MV-4-11 (cell line): ENCODE measurements at regions not wholly inside any gene's neighbourhood (a gene's known extent, or its start where the extent isn't known, plus 50 kb on each side); places are given as distances from the start of the nearest gene placed in this dataset.

Experiments
- DNase-seq: peaks from one replicate; lab custom pipeline; 2025; lab: John Stamatoyannopoulos, UW

DNA sequence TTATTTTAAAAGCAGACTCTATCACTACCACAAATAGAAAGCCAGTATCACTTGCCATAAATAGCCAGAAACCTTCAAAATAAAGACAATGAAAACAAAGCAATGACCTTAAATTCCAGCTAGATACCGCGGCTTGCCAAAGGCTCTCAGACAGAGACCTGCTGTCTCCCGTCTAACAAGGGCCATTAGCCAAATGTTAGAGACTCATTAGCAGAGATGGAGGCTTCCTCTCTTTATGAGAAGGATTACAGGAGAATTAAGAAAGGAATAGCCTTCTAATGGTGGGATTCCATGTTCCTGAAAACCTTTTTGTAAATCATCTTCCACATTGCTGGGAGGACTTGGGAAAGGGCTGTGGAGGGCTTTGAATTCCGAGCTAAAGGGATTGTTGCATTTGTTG is 206.7 kb downstream of the AACS start:
- DNase-seq: no peak

DNA sequence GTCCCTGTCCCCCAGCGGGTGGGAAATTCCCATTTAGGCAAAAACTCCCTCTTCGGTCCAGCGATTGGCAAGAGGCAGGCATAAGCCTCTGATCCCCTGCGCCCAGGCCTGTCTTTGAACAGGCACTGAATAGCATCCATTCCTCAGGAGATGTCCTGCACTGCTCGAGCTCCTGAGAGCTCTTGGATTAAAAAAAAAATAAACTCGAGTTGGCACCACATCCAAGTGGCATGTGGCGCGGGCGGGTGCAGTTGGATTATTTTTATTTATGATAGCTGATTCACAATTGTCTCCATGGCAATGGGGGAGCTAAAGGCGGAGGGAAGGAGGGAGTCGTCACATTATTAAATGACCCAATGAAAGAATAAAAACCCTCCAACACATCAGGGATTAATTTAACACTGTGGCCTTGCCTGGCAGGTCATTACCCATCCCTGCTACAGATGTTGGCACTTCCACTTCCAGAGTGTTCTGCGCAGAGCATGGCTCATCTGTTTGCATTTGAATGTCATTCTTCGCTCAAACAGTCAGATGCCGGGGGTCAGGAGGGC is 207.2 kb downstream of the AACS start:
- DNase-seq: no peak

DNA sequence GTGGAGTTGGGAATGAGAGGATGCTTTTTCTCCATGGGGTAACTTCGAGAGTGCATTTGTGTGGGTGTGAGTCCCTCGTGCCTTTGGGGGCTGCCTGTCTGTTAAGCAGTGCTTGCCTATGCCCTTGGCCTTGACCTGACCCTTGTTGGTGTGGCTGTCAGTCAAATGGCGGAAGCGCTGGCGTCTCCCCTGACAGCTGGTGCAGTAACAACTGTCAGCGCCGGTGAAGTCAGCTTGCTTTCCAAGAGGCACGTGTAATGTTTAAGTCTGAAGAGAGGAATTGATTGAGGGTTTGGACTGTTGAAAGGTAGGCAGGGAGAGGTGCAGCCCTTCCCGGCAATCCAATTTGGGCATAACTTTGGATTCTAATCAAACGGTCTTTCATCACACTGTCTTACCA is 211.3 kb downstream of the AACS start:
- no peak for DNase-seq

DNA sequence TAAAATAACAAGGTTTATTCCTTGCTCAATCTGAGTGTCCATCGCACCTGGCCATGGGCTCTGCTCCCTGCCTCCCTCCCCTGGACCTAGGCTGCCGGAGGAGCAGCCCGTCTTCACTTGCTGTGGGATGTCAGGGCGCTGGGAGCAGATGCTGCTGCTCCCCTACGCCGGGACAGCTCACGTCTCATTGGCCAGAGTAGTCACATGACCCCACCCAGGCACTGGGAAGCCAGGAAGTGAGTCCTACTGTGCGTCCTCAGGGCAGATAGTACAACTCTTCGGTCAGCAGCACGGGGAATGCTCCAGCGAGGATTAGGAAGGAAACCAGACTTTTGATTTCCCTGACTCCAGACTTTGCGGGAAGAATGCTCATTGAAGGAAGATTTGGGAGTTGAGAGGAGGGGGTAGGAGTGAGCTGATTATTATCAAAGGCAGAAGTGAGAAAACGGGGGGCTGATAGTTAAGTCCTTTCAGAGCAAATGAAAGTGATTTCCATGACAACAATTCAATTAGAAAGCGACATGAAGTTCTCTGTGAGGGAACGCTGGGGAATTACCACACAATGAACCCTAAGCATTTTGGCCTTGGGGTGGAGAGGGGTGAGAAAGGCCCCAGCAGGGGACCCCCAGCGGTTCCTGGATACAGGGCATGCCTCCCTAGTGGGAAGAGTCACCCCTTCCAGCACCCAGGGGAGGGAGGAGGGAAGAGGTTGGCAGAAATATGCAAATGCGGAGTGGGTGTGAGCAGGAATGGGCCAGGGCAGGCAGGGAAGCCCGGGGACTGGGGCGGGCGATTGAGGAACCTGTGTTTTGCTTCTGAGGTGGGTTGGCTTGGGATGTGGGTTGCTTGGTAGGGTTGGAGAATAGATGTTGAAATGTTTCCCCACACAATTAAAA is 215.5 kb downstream of the AACS start:
- DNase-seq: no peak

DNA sequence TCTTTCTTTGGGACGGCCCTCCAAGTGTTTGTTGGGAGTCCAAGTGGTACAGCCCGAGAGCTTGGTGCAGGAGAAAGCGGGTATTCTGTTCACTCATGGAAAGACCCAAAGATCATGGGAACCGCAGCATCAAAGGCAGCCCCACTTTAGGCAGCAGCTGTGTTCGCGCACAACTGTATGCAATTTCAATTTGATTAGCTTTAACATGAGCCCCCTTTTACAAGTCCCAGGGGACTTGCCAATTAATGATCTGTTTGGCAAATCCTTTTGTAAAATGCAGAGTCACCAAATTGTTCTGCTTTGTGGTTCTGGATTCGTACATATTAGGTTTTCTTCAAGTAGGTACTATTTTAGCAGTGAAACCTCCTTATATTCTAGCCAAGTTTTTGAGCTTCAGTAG is 217.7 kb downstream of the AACS start:
- DNase-seq: no peak

DNA sequence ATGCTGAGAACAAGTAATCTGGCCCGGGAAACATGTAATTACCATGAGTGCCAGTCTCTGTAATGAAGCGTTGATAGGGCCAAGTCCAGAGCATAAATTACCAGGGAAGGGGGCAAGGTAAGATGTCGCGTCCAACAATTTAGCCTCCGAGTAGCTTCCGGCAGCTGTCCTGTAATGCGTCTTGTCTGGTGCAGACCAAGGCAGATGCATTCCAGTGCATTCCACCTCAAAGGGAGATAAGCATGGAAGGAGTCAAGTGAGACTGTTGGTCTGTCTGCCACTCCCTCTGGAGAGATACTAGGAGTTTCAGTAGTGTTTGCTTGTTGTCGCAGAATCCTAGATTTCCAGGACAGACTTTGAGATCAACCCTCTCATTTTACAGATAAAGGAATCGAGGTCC is 218.3 kb downstream of the AACS start:
- DNase-seq: no peak

DNA sequence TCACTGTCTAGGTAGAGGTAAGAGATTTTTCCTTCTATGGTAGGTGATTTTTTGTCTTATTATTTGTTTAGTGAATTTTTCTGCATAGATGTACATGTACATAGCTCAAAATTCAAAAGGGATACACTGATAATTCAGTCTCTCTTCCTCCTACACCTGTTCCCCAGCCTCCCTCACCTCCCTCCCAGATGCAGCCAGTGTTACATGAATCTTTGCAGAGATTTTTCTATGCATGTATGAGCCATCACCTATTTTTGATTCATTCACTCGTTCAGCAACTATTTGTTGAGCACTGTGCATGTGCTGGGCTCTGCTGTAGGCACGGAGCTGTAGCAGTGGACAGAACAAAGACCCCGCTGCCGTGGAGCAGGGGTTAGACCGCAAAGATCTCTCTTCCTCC is 218.9 kb downstream of the AACS start:
- no peak for DNase-seq

DNA sequence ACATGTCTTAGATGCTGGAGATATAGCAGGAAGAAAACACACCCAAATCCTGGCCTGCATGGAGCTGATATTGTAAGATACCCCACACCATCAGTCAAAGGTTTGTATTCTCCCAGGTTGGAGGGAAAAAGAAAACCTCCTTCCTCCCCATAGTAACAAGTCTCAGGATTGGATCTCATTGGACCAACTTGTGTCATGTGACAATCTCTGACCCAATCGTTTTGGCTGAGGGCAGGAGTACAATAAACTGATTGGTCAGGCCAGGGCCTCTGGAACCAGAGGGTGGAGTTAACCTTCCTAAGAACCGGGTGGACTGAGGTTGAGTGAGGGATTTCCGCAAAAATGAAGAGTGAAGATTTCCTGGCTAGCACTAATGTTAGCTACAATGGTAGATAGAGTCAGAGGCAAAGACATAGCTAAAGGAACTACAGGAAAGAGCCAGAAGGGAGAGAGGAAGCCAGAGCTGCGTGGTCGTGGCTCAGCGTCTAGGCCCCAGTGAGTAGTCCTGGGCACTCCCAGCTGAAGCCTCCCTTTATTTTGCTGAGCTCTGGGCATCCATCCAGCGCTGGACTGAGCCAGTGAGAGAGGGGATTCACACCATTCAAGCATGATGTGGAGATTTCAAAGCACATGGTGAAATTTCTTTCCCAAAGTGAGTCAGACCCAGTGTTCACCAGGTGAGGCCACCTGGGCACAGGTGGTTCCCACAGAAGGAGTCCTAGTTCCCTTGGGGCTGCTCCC is 219.9 kb downstream of the AACS start:
- DNase-seq: no peak

DNA sequence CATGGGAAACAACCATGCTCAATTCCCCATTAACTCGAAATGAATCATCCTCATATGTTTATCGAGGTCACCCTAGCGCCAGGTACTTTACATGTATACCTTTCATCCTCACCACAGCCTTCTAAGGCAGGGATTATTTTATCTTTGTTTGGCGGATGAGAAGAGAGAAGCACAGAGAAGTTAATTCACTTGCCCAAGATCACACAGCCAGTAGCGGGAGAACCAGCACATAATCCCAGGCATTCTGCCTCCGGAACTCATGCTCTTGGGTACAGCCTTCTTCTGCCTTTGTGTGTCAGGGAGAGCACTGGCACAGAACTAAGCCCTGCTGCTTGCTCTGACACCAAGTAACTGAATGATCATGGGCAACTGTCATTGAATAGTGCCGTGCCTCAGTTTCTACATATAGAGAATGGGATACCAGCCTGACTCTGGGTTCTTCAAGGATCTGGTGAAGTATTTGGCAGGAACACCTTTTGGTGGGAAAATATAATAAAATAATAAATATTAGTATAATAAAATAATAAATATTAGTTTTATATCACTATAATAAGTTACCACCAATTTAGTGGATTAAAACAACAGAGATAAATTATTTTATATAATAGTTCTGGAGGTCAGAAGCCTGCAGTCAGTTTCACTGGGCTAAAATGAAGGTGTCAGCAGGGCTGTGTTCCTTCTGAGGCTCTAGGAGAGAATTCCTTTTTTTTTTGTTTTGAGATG is 220.9 kb downstream of the AACS start:
- DNase-seq: no peak

DNA sequence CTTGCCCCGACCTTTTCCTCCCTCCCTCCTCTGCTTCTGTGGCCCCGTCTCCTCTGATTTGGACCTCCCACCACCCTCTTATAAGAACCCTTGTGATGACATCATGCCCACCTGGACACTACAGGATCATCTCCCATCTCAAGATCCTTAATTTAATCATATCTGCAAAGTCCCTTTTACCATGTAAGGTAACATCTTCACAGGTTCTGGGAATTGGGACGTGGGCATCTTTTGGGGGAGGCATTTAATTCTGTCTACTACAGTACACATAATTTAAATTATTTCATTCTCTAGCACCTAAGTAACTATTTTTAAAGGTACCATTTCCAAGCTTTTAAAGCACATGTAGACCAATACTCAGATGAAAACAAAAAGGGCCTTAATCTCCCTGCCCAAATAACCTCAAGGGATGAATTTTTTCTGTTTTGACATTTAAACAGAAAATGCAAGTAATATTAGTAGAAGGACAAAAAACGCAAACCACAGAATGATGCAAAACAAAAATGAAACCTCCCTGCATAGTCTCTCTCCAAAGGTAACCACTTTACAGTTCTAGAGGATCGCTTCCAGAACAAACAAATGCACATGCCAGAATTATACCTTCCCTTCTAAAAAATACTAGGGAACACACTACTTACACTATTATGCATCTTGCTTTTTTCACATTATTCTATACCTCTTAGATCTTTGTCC is 222.1 kb downstream of the AACS start:
- no peak for DNase-seq

DNA sequence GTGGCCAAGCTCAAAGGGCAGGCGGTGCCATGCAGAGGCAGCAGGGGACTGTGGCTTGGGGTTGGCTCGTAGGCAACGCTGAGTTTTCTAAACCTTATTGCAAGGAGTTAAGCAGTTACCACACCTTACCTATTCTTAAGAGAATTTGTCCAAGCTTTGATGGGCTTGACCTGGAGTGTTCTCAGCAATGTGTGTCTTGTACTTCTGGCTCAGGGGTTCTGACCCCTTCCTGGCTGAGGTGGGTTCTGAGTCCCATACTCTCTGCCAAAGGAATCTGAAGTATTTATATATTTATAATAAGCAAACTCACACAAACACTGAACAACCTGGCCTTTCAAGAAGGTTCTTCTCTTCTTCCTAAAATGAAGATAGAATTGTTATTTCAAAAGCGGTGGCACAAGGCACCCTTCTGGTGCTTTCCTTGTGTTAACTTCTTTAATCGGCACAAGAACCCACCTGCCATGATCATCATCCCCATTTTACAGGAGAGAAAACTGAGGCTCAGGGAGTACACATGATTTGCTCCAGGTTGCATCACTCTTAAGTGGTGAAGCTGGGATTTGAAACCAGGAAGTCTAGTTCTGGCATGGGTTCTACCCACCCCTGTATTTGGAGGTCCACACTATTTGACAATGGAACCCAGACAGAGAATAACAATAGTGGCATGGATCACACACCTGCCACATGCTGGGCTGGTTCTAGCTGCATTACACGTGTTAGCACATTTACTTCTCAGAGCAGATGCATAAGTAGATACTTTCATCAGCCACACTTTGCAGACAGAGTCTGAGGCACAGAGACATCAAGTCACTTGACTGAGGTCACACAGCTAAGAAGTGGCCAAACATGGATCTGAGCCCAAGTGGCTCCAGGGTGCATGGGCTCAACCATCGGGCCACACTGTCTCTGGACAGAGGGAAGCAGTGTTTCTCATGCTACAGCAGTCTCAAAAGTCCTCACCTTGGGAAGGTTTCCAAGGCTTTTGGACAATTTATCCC is 224.0 kb downstream of the AACS start:
- no peak for DNase-seq

DNA sequence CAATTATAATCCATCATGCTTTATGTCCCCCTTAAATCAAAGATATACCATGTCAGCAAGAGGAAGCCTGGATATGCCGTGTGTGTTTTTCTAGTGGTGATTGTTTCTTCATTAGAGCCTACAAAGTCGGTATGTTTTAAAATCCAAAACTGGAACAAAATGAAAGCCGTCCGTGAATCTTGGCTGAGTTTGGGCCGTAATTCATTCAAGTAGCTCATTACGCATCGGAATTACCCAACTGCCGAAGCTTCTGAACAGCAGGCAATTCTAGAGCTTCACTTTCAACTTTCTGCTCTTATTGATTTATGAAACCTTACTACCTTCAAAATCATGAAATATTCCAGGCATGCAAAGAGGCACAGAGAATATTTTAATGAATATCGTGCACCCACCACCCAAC is 224.7 kb downstream of the AACS start:
- no peak for DNase-seq

DNA sequence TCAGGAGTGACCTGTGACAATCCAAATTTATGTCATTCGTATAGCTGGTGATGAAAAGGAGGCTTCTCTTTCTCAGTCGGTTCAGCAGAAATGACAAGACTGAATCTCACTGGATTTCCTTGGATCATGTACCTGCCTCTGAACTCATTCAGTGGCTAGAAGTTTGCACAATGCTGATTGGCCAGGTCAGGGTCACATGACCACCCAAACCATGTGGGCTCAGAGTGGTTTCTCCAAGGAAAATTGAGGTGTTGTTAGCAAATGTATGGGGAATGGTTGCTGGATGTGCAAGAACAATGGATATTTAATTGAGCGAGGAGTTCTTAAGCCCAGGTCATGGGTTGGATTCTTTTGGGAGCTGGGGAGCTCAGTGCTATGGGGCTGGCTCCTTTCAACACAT is 227.5 kb downstream of the AACS start:
- no peak for DNase-seq

DNA sequence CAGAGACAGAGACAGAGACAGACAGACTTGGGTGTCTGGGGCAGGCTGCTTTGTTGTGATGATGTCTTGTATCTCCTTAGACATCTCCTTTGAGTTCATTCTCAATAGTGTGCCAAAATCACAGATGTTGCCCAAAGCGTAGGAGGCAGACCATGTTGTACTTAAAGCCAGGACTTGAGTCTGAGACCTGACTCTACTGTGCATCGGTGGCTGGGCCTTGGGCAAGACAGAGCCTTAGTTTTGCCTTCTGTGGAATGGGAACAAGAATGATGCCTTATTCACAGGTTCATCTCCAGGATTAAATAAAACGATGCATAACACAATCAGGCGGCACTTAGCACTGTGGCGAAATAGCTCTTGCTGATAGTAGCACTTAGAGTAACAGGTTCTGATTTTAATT is 230.3 kb downstream of the AACS start:
- DNase-seq: no peak

DNA sequence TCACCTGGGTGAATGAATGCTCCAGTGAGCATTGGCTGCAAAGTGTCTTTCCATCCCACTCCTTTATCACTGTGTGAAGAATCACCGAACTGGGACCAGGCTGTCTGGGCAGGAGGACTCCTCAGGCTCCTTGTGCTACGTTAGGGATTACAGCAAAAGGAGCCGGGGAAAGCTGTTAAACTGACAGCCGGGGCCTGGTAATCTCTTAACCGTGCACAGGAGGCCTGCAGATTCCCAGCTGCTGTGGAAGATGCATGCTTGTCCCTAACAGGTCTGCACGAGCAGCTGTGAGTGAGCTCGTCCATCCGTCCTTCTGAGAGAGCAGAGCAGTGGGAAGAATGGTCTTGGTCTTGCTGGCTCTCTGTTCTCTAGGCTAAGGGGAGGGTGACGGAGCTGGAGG is 231.5 kb downstream of the AACS start:
- no peak for DNase-seq

DNA sequence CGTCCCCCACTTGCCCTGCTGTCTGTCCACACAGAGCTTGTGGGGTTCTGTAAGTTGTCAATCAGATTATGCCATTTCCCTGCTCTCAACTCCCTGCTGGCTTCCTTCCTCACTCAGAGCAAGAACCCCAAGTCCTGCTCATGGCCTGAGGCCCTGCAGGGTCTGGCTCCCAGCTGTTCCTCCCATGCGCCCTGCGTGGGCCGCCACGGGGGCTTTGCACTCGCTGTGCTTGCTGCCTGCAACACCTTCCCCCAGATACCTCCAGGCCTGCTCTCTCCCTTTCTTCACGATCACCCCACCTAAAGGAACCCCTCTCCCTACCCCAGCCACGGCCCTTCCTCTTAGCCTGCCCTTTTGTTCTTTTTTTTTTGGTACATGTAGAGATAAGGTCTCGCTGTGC is 234.6 kb downstream of the AACS start:
- DNase-seq: no peak

DNA sequence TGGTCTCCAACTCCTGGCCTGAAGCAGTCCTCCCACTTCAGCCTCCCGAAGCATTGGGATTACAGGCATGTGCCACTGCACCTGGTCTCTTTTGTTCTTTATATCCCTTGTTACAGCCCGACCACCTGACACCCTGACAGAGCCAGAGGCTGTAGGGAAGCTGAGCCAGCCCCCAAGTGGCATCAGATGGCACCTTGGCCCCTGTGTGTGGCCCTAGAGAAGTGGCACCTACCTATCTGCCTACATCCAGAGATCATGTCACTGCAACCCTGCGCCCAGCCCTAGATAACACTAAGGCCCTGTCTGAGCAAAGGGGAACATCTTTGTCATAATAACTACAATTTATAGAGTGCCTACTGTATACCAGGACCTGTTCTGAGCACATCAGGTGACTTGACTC is 235.0 kb downstream of the AACS start:
- no peak for DNase-seq

DNA sequence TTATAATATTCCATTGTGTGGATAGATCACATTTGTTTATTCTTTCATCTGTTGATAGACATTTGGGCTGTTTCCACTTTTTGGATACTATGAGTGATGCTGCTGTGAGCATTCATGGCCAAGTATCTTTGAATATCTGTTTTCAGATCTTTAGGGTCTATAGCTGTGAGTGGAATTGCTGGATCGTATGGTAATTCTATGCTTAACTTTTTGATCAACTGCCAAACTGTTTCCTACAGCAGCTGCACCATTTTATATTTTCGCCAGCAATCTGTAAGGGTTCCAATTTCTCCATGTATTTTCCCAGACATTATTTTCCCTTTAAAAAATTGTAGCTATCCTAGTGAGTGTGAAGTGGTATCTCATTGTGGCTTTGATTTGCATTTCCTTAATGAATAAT is 238.1 kb downstream of the AACS start:
- no peak for DNase-seq

DNA sequence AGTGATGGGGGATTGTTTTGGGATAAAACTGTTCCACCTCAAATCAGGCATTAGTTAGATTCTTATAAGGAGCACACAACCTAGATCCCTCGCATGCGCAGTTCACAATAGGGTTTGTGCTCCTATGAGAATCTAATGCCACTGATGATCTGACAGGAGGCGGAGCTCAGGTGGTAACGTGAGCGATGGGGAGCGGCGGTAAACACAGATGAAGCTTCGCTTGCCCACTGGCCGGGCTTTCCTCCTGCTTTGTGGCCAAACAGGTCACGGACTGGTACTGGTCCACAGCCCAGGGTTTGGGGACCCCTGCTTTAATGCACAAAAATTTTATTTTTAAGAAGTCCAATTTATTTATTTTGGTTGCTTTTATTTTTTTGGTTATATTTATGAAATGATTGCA is 238.8 kb downstream of the AACS start:
- no peak for DNase-seq

DNA sequence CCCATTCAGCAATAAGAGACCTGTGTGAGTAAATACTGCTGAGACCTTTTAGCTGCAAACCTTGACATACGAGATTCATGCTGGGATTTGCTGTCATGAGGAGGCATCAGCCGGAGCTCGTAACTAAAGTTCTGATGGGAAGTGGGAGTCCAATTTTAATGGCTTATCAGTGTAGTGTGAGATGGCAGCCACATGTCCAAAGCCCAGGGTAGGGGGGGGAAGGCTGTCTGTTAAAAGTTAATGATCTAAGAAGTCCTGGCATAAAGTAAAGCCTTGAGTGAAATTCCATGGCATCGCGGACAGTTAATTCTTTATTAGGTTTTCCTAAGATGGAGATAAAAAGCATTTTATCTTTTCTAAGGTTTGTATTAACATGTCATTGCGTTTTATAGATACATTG is 240.0 kb downstream of the AACS start:
- no peak for DNase-seq

DNA sequence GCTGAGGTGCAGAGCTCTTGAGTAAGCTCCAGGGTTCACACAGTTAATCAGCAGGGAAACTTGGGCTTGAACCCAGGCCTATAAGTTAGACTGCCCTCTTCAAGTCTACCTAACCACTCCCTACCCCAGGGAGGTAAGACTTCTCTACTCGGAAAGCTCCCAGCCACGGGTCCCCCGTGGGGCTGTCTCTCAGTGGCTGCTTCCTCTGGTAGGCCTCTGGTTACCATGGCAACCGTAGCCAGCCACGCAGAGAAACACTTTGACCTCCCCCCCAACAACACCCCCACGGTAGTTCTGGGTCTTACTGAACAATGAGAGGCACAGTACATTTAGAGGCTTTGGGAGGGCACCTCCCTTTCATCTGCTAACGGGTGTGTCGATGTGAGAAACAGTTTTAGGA is 245.2 kb downstream of the AACS start:
- DNase-seq: no peak
